GM18861 (cell line): ENCODE measurements at regions not wholly inside any gene's neighbourhood (a gene's known extent, or its start where the extent isn't known, plus 50 kb on each side); places are given as distances from the start of the nearest gene placed in this dataset.

ENCODE experiments used
- ATAC-seq: cut with Tn5 transposase; IDR thresholded peaks from one replicate; pipeline ENCODE4 v1.9.1; 2021; ENCODE audit not compliant: unreplicated experiment

- no peak for ATAC-seq
These were observed 63.3 kb upstream of the THSD7A start for GRCh38 chr7:11895337-11895736.

- ATAC-seq: no peak
These were observed 64.7 kb upstream of the THSD7A start for GRCh38 chr7:11896663-11897062.

- ATAC-seq: no peak
These were observed 67.2 kb upstream of the THSD7A start for GRCh38 chr7:11899247-11899646.

- ATAC-seq: no peak
These were observed 78.3 kb upstream of the THSD7A start for GRCh38 chr7:11910253-11910652.

- no peak for ATAC-seq
These were observed 79.9 kb upstream of the THSD7A start for GRCh38 chr7:11911900-11912299.

GRCh38 chr7:11914645-11915044, 82.6 kb upstream of the THSD7A start:
- no peak for ATAC-seq

- no peak for ATAC-seq
These were observed 91.5 kb upstream of the THSD7A start for GRCh38 chr7:11923376-11923930.

GRCh38 chr7:11931307-11931706, 99.3 kb upstream of the THSD7A start:
- ATAC-seq: no peak

- ATAC-seq: no peak
These were observed 102.8 kb upstream of the THSD7A start for GRCh38 chr7:11934796-11935195.

GRCh38 chr7:11935905-11936304, 103.9 kb upstream of the THSD7A start:
- no peak for ATAC-seq

- no peak for ATAC-seq
These were observed 114.8 kb upstream of the THSD7A start for GRCh38 chr7:11946794-11947193.

- no peak for ATAC-seq
These were observed 118.3 kb upstream of the THSD7A start for GRCh38 chr7:11950281-11950680.

- ATAC-seq: no peak
These were observed 118.9 kb upstream of the THSD7A start for GRCh38 chr7:11950942-11951341.

GRCh38 chr7:11951909-11952308, 119.9 kb upstream of the THSD7A start:
- no peak for ATAC-seq

- no peak for ATAC-seq
These were observed 121.0 kb upstream of the THSD7A start for GRCh38 chr7:11952972-11953371.

GRCh38 chr7:11956991-11957390, 125.0 kb upstream of the THSD7A start:
- no peak for ATAC-seq

GRCh38 chr7:11957956-11958355, 126.0 kb upstream of the THSD7A start:
- no peak for ATAC-seq

- no peak for ATAC-seq
These were observed 127.1 kb upstream of the THSD7A start for GRCh38 chr7:11959121-11959520.

- no peak for ATAC-seq
These were observed 128.6 kb upstream of the THSD7A start for GRCh38 chr7:11960621-11961020.

GRCh38 chr7:11969643-11970042, 137.6 kb upstream of the THSD7A start:
- ATAC-seq: no peak

- no peak for ATAC-seq
These were observed 138.1 kb upstream of the THSD7A start for GRCh38 chr7:11970132-11970531.

GRCh38 chr7:11985376-11985775, 153.4 kb upstream of the THSD7A start:
- ATAC-seq: no peak

GRCh38 chr7:11985971-11986370, 154.0 kb upstream of the THSD7A start:
- no peak for ATAC-seq

- no peak for ATAC-seq
These were observed 156.2 kb upstream of the THSD7A start for GRCh38 chr7:11988186-11988585.
